Osteoblast (primary cell): ENCODE measurements at regions not wholly inside any gene's neighbourhood (a gene's known extent, or its start where the extent isn't known, plus 50 kb on each side); places are given as distances from the start of the nearest gene placed in this dataset.

Experiments used
- DNase-seq: peaks from one replicate; pipeline ENCODE4 v3.0.0; 2011; ENCODE audit warnings: low spot score, mixed read lengths; ENCODE audit not compliant: insufficient read length; ENCODE audit errors: missing footprints
- H2AFZ ChIP-seq: 2 replicates; pipeline ENCODE4 v1.6.0; 2011; ENCODE audit warnings: mild to moderate bottlenecking, low read length
- H3K27ac ChIP-seq: 2 replicates; pipeline ENCODE4 v1.5.1; 2011; ENCODE audit warnings: mild to moderate bottlenecking, low read depth, low read length, moderate library complexity
- H3K27me3 ChIP-seq: 2 replicates; pipeline ENCODE4 v1.6.0; 2012; ENCODE audit warnings: mild to moderate bottlenecking, control low read depth, inconsistent platforms, low read length, moderate library complexity; ENCODE audit not compliant: insufficient read depth
- H3K36me3 ChIP-seq: 2 replicates; pipeline ENCODE4 v1.5.1; 2011; ENCODE audit warnings: mild to moderate bottlenecking, low read length, control low read depth, moderate library complexity; ENCODE audit not compliant: insufficient read depth
- H3K4me1 ChIP-seq: 2 replicates; pipeline ENCODE4 v1.5.1; 2011; ENCODE audit warnings: mild to moderate bottlenecking, low read length, control low read depth, moderate library complexity; ENCODE audit not compliant: insufficient read depth
- H3K4me2 ChIP-seq: 2 replicates; pipeline ENCODE4 v1.6.0; 2011; ENCODE audit warnings: mild to moderate bottlenecking, low read length; ENCODE audit not compliant: insufficient read depth
- H3K4me3 ChIP-seq: fragments of 200-600 bp; sonication (generic); 3 replicates; pipeline ENCODE4 v1.5.1; 2012; ENCODE audit warnings: mild to moderate bottlenecking, low read length, inconsistent platforms; ENCODE audit not compliant: insufficient read depth
- H3K79me2 ChIP-seq: 2 replicates; pipeline ENCODE4 v1.6.0; 2012; ENCODE audit warnings: mild to moderate bottlenecking, low read length, control low read depth, inconsistent platforms; ENCODE audit not compliant: insufficient read depth
- H3K9me3 ChIP-seq: 2 replicates; pipeline ENCODE4 v1.5.1; 2011; ENCODE audit warnings: low read depth, low read length, control low read depth
- H4K20me1 ChIP-seq: 2 replicates; pipeline ENCODE4 v1.6.0; 2012; ENCODE audit warnings: mild to moderate bottlenecking, low read length, control low read depth; ENCODE audit not compliant: insufficient read depth
- TF ChIP-seq, protein P1 (sequence below): IDR thresholded peaks from 2 replicates; pipeline ENCODE4 v1.5.1; 2011; ENCODE audit warnings: mild to moderate bottlenecking, low read depth, low read length, moderate library complexity; ENCODE audit errors: extremely low read depth

DNA sequence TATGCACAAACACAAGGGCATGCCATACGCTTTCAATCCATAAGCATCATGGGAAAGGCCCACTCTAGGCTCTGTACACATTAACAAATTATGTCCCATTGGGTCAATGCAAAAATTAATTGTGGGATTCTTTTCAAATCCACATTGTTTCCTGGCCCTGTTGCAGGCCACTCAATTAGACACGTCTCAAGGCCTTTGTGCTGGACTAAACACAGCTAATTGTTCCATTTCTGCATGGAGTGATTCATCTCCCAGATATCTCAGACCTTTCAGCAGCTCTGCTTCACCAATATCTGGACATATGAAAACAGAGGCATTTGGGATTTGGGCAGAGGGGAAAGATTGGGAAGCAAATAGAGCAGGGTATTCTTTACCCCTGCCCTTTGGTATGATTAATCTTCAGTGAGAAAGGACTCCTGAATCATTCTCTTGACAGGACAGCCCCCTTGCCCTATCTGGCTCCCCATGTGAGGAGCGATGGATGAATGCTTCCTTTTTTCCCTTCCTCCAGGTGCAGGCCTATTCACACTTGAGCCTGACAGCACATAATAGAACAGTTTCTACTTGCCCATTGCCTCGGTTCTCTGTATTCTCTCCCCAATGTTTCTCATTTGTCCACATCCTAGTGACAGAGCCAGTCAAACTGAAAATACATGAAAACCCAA, 547.6 kb downstream of the HAO1 start:
- Histone ChIP-seq H4K20me1 (no peaks in the 10 kb centered on the region), H3K4me3 (no peak overlapping the region), H3K9me3 (no peaks in the 10 kb centered on the region), H3K4me1 (no peaks in the 10 kb centered on the region), H3K27ac (no peak overlapping the region), H3K36me3 (no peaks in the 10 kb centered on the region), H3K79me2 (no peaks in the 10 kb centered on the region), H2AFZ (no peak overlapping the region), H3K4me2 (no peak overlapping the region), H3K27me3 (no peaks in the 10 kb centered on the region)
- no peak for DNase-seq
- TF ChIP-seq, protein P1, sequence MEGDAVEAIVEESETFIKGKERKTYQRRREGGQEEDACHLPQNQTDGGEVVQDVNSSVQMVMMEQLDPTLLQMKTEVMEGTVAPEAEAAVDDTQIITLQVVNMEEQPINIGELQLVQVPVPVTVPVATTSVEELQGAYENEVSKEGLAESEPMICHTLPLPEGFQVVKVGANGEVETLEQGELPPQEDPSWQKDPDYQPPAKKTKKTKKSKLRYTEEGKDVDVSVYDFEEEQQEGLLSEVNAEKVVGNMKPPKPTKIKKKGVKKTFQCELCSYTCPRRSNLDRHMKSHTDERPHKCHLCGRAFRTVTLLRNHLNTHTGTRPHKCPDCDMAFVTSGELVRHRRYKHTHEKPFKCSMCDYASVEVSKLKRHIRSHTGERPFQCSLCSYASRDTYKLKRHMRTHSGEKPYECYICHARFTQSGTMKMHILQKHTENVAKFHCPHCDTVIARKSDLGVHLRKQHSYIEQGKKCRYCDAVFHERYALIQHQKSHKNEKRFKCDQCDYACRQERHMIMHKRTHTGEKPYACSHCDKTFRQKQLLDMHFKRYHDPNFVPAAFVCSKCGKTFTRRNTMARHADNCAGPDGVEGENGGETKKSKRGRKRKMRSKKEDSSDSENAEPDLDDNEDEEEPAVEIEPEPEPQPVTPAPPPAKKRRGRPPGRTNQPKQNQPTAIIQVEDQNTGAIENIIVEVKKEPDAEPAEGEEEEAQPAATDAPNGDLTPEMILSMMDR, result no peak

DNA sequence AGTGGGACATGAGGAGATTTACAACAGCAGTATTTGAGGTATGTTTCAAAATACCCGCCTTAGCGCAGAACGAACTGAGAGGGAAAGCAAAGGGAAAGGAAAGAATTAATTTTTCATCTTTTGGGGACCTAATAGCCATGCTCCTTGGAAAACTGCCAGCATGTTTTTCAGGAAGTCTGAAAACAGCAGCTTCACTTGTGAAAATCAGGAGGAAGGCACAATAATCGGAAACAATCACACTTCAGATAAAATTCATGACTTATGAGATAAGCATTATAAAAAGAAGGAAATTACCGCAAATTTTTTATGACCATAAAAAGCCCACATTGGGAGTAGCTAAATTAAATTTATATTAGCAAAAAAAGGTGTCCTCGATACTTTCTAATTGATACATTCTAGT, 541.1 kb downstream of the HAO1 start:
- no peak overlapping the region for H3K4me2 ChIP-seq
- TF ChIP-seq, protein P1, result no peak

DNA sequence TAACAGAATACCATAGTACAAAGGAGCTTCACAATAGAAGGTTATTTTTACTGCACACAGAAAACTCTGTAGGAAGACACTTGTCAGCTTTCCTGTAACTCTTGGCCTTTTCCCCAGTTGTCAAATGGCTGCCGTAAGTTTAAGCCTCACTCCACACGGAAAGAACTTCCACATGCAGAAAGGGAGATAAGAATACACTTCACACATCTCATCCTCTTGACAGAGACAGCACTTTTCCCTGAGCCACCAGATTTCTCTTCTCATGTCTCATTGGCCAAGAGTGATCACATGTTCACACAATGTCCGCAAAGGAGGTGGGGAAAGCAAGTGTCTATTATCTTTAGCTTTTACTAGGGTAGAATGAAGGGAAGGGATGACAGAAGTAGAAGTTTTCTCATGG, 540.7 kb downstream of the HAO1 start:
- Histone ChIP-seq H4K20me1 (no peaks in the 10 kb centered on the region), H3K27ac (no peak overlapping the region), H3K27me3 (no peaks in the 10 kb centered on the region), H3K4me3 (no peak overlapping the region), H3K79me2 (no peaks in the 10 kb centered on the region), H3K4me2 (no peak overlapping the region), H3K9me3 (no peaks in the 10 kb centered on the region), H3K36me3 (no peaks in the 10 kb centered on the region), H2AFZ (no peak overlapping the region), H3K4me1 (no peaks in the 10 kb centered on the region)
- no peak for DNase-seq
- TF ChIP-seq, protein P1, result no peak

More for the DNA sequence above, 541.1 kb downstream of the HAO1 start:
- Histone ChIP-seq H3K27me3 (no peaks in the 10 kb centered on the region), H3K79me2 (no peaks in the 10 kb centered on the region), H3K4me1 (no peaks in the 10 kb centered on the region), H2AFZ (no peak overlapping the region), H3K36me3 (no peaks in the 10 kb centered on the region), H3K27ac (no peak overlapping the region), H3K9me3 (no peaks in the 10 kb centered on the region), H3K4me3 (no peak overlapping the region), H4K20me1 (no peaks in the 10 kb centered on the region)
- no peak for DNase-seq

DNA sequence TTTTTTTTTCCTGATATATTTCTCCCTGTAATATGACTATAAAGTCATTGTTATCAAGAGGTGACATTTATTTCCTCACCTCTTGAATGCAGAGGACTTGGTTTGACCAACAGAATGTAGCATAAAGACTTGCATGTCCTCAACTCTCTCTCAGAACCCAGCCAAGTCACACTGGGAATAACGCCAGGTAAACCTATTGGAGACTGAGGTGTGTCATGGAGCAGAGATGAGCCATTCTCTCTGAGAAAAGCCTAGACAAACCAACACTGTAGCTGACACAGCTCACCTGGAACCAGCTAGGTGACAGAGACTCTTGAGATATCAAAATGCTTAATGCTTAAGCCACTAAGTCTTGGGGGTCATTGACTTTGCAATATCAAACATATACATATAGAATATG, 533.6 kb downstream of the HAO1 start:
- Histone ChIP-seq H3K27ac (no peak overlapping the region), H3K27me3 (no peaks in the 10 kb centered on the region), H3K79me2 (no peaks in the 10 kb centered on the region), H3K9me3 (no peaks in the 10 kb centered on the region), H2AFZ (no peak overlapping the region), H3K4me2 (no peak overlapping the region), H3K4me1 (no peaks in the 10 kb centered on the region), H3K4me3 (no peak overlapping the region), H3K36me3 (no peaks in the 10 kb centered on the region), H4K20me1 (no peaks in the 10 kb centered on the region)
- TF ChIP-seq, protein P1, result no peak
- DNase-seq, result no peak
